Retinal pigment epithelial cell (primary cell): ENCODE measurements at regions not wholly inside any gene's neighbourhood (a gene's known extent, or its start where the extent isn't known, plus 50 kb on each side); places are given as distances from the start of the nearest gene placed in this dataset.

ENCODE experiments used
- DNase-seq: peaks from one replicate; pipeline ENCODE4 v3.0.0-alpha.2; 2010; ENCODE audit warnings: low read depth
- H3K4me3 ChIP-seq: 2 replicates; pipeline ENCODE4 v1.5.1; 2011; ENCODE audit warnings: mild to moderate bottlenecking, low read length, control low read depth, moderate library complexity
- TF ChIP-seq, protein P1 (sequence below): conservative IDR thresholded peaks from 2 replicates; pipeline ENCODE4 v1.5.1; 2011; ENCODE audit warnings: low read depth, low read length, control low read depth, inconsistent platforms

DNA sequence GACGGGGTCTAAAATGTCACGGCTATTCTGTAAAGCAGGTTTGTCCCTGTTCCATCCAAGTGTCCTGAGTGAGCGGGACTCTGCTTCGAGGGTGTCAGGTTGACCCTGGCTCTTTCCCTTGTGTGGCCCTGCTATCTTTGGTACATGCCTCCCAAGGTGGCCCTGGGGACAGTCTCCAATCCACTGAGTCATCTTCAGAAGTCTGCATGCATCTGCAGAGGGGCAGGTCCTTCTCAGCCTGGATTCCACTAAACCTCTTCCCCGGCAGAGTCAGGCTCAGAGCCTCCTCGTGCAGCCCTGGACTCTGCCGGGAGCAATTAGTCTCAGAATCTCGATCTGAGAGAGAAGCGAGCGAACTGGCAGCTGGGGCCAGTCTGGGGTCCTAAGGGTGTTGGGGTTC is 50.1 kb upstream of the KCNJ15 start:
- H3K4me3 ChIP-seq: no peak overlapping the region
- TF ChIP-seq, protein P1, sequence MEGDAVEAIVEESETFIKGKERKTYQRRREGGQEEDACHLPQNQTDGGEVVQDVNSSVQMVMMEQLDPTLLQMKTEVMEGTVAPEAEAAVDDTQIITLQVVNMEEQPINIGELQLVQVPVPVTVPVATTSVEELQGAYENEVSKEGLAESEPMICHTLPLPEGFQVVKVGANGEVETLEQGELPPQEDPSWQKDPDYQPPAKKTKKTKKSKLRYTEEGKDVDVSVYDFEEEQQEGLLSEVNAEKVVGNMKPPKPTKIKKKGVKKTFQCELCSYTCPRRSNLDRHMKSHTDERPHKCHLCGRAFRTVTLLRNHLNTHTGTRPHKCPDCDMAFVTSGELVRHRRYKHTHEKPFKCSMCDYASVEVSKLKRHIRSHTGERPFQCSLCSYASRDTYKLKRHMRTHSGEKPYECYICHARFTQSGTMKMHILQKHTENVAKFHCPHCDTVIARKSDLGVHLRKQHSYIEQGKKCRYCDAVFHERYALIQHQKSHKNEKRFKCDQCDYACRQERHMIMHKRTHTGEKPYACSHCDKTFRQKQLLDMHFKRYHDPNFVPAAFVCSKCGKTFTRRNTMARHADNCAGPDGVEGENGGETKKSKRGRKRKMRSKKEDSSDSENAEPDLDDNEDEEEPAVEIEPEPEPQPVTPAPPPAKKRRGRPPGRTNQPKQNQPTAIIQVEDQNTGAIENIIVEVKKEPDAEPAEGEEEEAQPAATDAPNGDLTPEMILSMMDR: no peak
- DNase-seq: no peak
